ENCODE measurements at regions not wholly inside any gene's neighbourhood (a gene's known extent, or its start where the extent isn't known, plus 50 kb on each side); places are given as distances from the start of the nearest gene placed in this dataset.

DNA sequence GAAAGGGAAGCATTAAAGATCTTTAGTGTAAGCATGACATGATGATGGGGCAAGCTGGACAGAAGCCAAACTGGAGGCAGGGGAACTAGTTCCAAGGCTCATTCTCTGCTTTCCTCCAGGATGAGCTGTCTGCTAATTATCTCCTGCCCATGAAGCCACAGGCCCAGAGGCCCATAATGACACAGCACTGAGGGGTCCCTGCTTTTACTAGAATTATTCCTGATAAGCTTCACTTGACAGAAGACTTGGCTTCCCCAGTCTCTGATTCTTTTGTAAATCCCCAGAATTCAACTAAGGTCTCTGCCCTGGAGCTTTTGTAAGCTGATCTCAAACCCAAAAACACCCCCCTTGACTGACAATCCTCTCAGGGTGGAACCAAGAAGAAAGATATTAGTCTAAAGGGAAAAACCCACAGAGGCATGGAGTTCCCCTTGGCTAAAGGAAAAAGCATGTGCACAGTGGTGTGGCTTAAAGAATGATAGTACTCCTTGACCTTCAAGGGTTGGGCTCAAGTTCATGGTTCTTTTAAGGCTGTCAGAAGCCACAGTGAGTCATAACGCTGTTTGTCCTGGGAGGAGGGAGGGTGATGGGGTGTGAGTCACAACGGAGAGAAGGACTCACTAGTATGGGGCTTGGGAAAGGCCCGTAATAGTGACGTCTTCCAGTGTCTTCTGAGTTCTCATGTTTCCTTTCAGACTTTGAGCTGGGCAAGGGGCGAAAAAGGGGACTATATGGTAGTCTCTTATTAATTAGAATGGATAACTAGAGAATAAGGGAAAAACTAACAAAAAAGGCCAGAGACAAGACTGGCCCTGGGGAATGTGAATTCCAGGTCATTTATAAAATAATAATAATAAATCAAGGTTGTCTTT lies 146.0 kb upstream of the CPEB2 start:
- Mint-ChIP-seq H3K36me3 (ENCODE audit: low read depth) (no peaks in the 10 kb centered on the region), H3K4me3 (no peak overlapping the region), H3K27ac (ENCODE audit: unreplicated experiment) (no peak overlapping the region), H3K4me1 (peaks cover 7% of the 10 kb centered on the region), H3K27me3 (ENCODE audit: low read depth) (no peaks in the 10 kb centered on the region), H3K9me3 (peaks cover 4% of the 10 kb centered on the region)
- TF ChIP-seq, protein P1, sequence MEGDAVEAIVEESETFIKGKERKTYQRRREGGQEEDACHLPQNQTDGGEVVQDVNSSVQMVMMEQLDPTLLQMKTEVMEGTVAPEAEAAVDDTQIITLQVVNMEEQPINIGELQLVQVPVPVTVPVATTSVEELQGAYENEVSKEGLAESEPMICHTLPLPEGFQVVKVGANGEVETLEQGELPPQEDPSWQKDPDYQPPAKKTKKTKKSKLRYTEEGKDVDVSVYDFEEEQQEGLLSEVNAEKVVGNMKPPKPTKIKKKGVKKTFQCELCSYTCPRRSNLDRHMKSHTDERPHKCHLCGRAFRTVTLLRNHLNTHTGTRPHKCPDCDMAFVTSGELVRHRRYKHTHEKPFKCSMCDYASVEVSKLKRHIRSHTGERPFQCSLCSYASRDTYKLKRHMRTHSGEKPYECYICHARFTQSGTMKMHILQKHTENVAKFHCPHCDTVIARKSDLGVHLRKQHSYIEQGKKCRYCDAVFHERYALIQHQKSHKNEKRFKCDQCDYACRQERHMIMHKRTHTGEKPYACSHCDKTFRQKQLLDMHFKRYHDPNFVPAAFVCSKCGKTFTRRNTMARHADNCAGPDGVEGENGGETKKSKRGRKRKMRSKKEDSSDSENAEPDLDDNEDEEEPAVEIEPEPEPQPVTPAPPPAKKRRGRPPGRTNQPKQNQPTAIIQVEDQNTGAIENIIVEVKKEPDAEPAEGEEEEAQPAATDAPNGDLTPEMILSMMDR (conservative IDR thresholded peaks at IDR 0.05): no peak
- no peak for DNase-seq (ENCODE audit: low read depth, low spot score)

DNA sequence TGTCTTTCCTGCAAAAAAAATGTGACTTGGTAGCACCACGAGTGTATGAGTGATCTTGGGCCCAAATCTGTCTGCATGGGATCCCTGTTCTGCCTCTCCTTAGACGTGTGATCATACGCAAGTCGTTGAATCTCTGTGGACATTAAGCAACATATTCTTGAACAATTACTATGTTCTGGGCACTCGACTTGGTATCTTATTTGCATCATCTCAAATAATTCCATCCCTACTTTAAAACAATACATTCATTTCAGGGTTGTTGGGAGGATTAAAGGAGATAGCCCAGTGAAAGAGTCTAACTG lies 145.4 kb upstream of the CPEB2 start:
- H3K36me3 Mint-ChIP-seq (ENCODE audit: low read depth): no peaks in the 10 kb centered on the region
- H3K9me3 Mint-ChIP-seq: peaks cover 4% of the 10 kb centered on the region
- no peak overlapping the region for H3K27ac Mint-ChIP-seq (ENCODE audit: unreplicated experiment)
- no peak overlapping the region for H3K4me3 Mint-ChIP-seq
- DNase-seq (ENCODE audit: low read depth, low spot score): no peak
- H3K27me3 Mint-ChIP-seq (ENCODE audit: low read depth): no peaks in the 10 kb centered on the region
- TF ChIP-seq, protein P1 (conservative IDR thresholded peaks at IDR 0.05): no peak
- peaks cover 7% of the 10 kb centered on the region for H3K4me1 Mint-ChIP-seq

- H3K27me3 Mint-ChIP-seq (ENCODE audit: low read depth): no peaks in the 10 kb centered on the region
- DNase-seq (ENCODE audit: low read depth, low spot score): no peak
- TF ChIP-seq, protein P1 (conservative IDR thresholded peaks at IDR 0.05): no peak
- no peaks in the 10 kb centered on the region for H3K36me3 Mint-ChIP-seq (ENCODE audit: low read depth)
- no peak overlapping the region for H3K4me3 Mint-ChIP-seq
- no peak overlapping the region for H3K27ac Mint-ChIP-seq (ENCODE audit: unreplicated experiment)
- H3K4me1 Mint-ChIP-seq: peaks cover 7% of the 10 kb centered on the region
- H3K9me3 Mint-ChIP-seq: peaks cover 1% of the 10 kb centered on the region
Measured at GRCh38 chr4:14857475-14857874, 144.8 kb upstream of the CPEB2 start.

DNA sequence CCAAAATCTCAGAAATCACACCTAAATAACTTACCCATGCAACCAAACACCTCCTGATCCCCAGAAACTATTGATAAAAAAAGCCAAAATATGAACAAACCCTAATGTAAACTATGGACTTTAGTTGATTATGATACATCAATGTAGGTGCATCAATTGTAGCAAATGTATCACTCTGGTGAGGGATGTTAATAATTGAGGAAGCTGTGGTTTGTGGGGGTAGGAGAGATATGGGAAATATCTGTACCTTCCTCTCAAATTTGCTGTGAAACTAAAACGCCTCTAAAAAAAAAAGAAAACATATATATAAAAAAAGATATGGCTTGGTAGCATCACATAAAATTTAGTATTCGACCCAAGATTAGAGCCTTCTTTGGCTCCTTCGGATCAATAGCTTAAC lies 144.3 kb upstream of the CPEB2 start:
- DNase-seq (ENCODE audit: low read depth, low spot score): no peak
- H3K4me1 Mint-ChIP-seq: peaks cover 7% of the 10 kb centered on the region
- TF ChIP-seq, protein P1 (conservative IDR thresholded peaks at IDR 0.05): no peak
- H3K27me3 Mint-ChIP-seq (ENCODE audit: low read depth): no peaks in the 10 kb centered on the region
- no peak overlapping the region for H3K4me3 Mint-ChIP-seq
- no peak overlapping the region for H3K27ac Mint-ChIP-seq (ENCODE audit: unreplicated experiment)
- no peaks in the 10 kb centered on the region for H3K9me3 Mint-ChIP-seq
- no peaks in the 10 kb centered on the region for H3K36me3 Mint-ChIP-seq (ENCODE audit: low read depth)

GRCh38 chr4:14862891-14863290 lies 139.4 kb upstream of the CPEB2 start:
- Mint-ChIP-seq H3K27me3 (ENCODE audit: low read depth) (no peaks in the 10 kb centered on the region), H3K9me3 (no peaks in the 10 kb centered on the region), H3K4me1 (peaks cover 14% of the 10 kb centered on the region), H3K27ac (ENCODE audit: unreplicated experiment) (no peak overlapping the region), H3K4me3 (no peak overlapping the region), H3K36me3 (ENCODE audit: low read depth) (no peaks in the 10 kb centered on the region)
- no peak for DNase-seq (ENCODE audit: low read depth, low spot score)
- TF ChIP-seq, protein P1 (conservative IDR thresholded peaks at IDR 0.05): no peak
